Esophagus squamous epithelium (tissue), 5 donors: ENCODE measurements at regions not wholly inside any gene's neighbourhood (a gene's known extent, or its start where the extent isn't known, plus 50 kb on each side); places are given as distances from the start of the nearest gene placed in this dataset.

Experiments used
- DNase-seq: peaks from one replicate; lab custom pipeline; 2025; lab: John Stamatoyannopoulos, UW
- H3K27ac ChIP-seq, 4 donors: fragments of 200-600 bp; sonication (generic); one replicate each; pipeline ENCODE4 v1.5.1; 2016 to 2019; ENCODE audit warnings: mild to moderate bottlenecking in 1 of 4
- H3K27me3 ChIP-seq, 4 donors: fragments of 200-600 bp; sonication (generic); 1 replicate in 3 of 4; 2 replicates in 1 of 4; pipeline versions ENCODE4 v1.5.1 to v1.6.0; 2017 to 2021; ENCODE audit warnings: antibody characterized with exemption in 1 of 4
- H3K36me3 ChIP-seq, 3 donors: fragments of 200-600 bp; sonication (generic); one replicate each; pipeline ENCODE4 v1.5.1; 2016 to 2019
- H3K4me1 ChIP-seq, 3 donors: fragments of 200-600 bp; sonication (generic); one replicate each; pipeline ENCODE4 v1.5.1; 2017 to 2019
- H3K4me3 ChIP-seq, 4 donors: fragments of 200-600 bp; sonication (generic); 1 replicate in 3 of 4; 2 replicates in 1 of 4; pipeline ENCODE4 v1.5.1; 2016 to 2019; ENCODE audit warnings: mild to moderate bottlenecking in 2 of 4, moderate library complexity in 1 of 4
- H3K9me3 ChIP-seq, 3 donors: fragments of 200-600 bp; sonication (generic); one replicate each; pipeline ENCODE4 v1.5.1; 2016 to 2019
- CTCF ChIP-seq, 6 experiments: fragments of 450-650 bp in 4 of 6; fragments of 200-600 bp in 2 of 6; sonication (generic) in 2 of 6; IDR thresholded peaks; one replicate each; pipeline ENCODE4 v1.5.1; 2016 to 2019; ENCODE audit warnings: antibody characterized with exemption in 6 of 6, mild to moderate bottlenecking in 4 of 6, moderate library complexity in 4 of 6
- POLR2A ChIP-seq, 4 donors: fragments of 450-650 bp; IDR thresholded peaks; one replicate each; pipeline ENCODE4 v1.6.1; 2017; ENCODE audit warnings: antibody characterized with exemption in 4 of 4, mild to moderate bottlenecking in 4 of 4, moderate library complexity in 3 of 4
- WGBS, 2 donors: methylation state at CpG; one replicate each; pipeline ENCODE4 v1.1.5; 2018; 5-methylcytosine and 5-hydroxymethylcytosine counted together
- intact Hi-C: fragments of 100-400 bp; cut with DNase I; formaldehyde crosslinking; loops from one replicate; pipeline ENCODE4 v1.15.0; 2022
- donor health status: DM: yes; HTN: yes; CAD: no.

GRCh38 chr16:64148356-64148755 is 973.5 kb downstream of the CDH11 start:
- Histone ChIP-seq H3K27me3 (no peaks in the 10 kb centered on the region), H3K4me1 (peaks cover 0 to 4% (median 0%) of the 10 kb centered on the region in 3 donors), H3K36me3 (no peaks in the 10 kb centered on the region), H3K9me3 (no peaks in the 10 kb centered on the region), H3K4me3 (no peak overlapping the region), H3K27ac (no peak overlapping the region)
- intact Hi-C loops = no loop called here
- WGBS, 2 donors = 83 to 100% methylated on average over 1 of the region's 1 CpG
- no peak for DNase-seq
- TF ChIP-seq CTCF (IDR thresholded peaks at IDR 0.05) = no peak
- TF ChIP-seq POLR2A (IDR thresholded peaks at IDR 0.05) = no peak

- Histone ChIP-seq H3K27ac (no peak overlapping the region), H3K4me3 (no peak overlapping the region), H3K36me3 (no peaks in the 10 kb centered on the region), H3K27me3 (no peaks in the 10 kb centered on the region), H3K9me3 (no peaks in the 10 kb centered on the region), H3K4me1 (peaks cover 0 to 4% (median 0%) of the 10 kb centered on the region in 3 donors)
- WGBS, 2 donors = 74 to 80% methylated on average over 3 of the region's 3 CpGs
- no peak for DNase-seq
- no peak for TF ChIP-seq CTCF (IDR thresholded peaks at IDR 0.05)
- no peak for TF ChIP-seq POLR2A (IDR thresholded peaks at IDR 0.05)
- intact Hi-C loops = no loop called here
These were observed 973.9 kb downstream of the CDH11 start for GRCh38 chr16:64147941-64148340.

- Histone ChIP-seq H3K4me1 (peaks cover 0 to 4% (median 0%) of the 10 kb centered on the region in 3 donors), H3K4me3 (no peak overlapping the region), H3K9me3 (no peaks in the 10 kb centered on the region), H3K27ac (no peak overlapping the region), H3K27me3 (no peaks in the 10 kb centered on the region), H3K36me3 (no peaks in the 10 kb centered on the region)
- 16 to 34% methylated on average over 2 of the region's 2 CpGs for WGBS, 2 donors
- DNase-seq = no peak
- intact Hi-C loops = no loop called here
- TF ChIP-seq POLR2A (IDR thresholded peaks at IDR 0.05) = no peak
- TF ChIP-seq CTCF (IDR thresholded peaks at IDR 0.05) = no peak
These were observed 977.2 kb downstream of the CDH11 start for GRCh38 chr16:64144617-64145016.

GRCh38 chr16:64138621-64139020 is 983.2 kb downstream of the CDH11 start:
- Histone ChIP-seq H3K27me3 (no peaks in the 10 kb centered on the region), H3K27ac (no peak overlapping the region), H3K4me3 (no peak overlapping the region), H3K9me3 (no peaks in the 10 kb centered on the region), H3K36me3 (no peaks in the 10 kb centered on the region), H3K4me1 (no peaks in the 10 kb centered on the region)
- no peak for DNase-seq
- intact Hi-C loops = no loop called here
- 76 to 78% methylated on average over 2 of the region's 2 CpGs for WGBS, 2 donors
- TF ChIP-seq CTCF (IDR thresholded peaks at IDR 0.05) (no peak), POLR2A (IDR thresholded peaks at IDR 0.05) (no peak)

- Histone ChIP-seq H3K4me1 (no peaks in the 10 kb centered on the region), H3K27ac (no peak overlapping the region), H3K9me3 (no peaks in the 10 kb centered on the region), H3K4me3 (no peak overlapping the region), H3K27me3 (no peaks in the 10 kb centered on the region), H3K36me3 (no peaks in the 10 kb centered on the region)
- TF ChIP-seq POLR2A (IDR thresholded peaks at IDR 0.05) (no peak), CTCF (IDR thresholded peaks at IDR 0.05) (no peak)
- no peak for DNase-seq
- 84 to 97% methylated on average over 8 of the region's 8 CpGs for WGBS, 2 donors
- intact Hi-C loops = no loop called here
These were observed 983.9 kb downstream of the CDH11 start for GRCh38 chr16:64138006-64138405.
